Epithelial cell of esophagus (primary cell): ENCODE measurements at regions not wholly inside any gene's neighbourhood (a gene's known extent, or its start where the extent isn't known, plus 50 kb on each side); places are given as distances from the start of the nearest gene placed in this dataset.

ENCODE experiments used
- DNase-seq: peaks from one replicate; pipeline ENCODE4 v3.0.0; 2010; ENCODE audit warnings: low read depth
- H3K4me3 ChIP-seq: 2 replicates; pipeline ENCODE4 v1.5.1; 2011; ENCODE audit warnings: mild to moderate bottlenecking, low read length, control low read depth
- CTCF ChIP-seq: IDR thresholded peaks from 2 replicates; pipeline ENCODE4 v1.5.1; 2011; ENCODE audit warnings: low read depth, mild to moderate bottlenecking, low read length, control low read depth, inconsistent platforms; ENCODE audit not compliant: insufficient read depth; ENCODE audit errors: missing control alignments

DNA sequence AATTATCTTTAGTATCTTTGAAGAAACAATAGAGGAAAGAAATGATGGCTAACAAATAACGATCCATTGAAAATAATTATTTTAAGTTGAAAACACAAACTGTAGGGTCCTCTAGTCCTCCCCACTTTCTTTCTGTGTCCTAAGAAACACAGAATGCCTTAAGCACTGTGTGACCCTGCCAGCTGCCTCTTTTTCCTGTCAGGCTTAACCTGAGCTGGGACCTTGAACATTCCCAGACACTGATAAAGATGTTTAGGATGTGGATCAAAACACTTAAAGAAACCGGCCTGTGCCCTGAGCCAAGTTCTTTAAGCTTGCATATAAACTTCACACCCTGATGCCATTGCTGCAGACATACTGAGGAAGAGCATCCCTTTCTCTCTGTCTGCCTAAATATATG, 755.4 kb upstream of the VRK2 start:
- TF ChIP-seq CTCF = no peak
- DNase-seq = no peak
- no peak overlapping the region for H3K4me3 ChIP-seq

DNA sequence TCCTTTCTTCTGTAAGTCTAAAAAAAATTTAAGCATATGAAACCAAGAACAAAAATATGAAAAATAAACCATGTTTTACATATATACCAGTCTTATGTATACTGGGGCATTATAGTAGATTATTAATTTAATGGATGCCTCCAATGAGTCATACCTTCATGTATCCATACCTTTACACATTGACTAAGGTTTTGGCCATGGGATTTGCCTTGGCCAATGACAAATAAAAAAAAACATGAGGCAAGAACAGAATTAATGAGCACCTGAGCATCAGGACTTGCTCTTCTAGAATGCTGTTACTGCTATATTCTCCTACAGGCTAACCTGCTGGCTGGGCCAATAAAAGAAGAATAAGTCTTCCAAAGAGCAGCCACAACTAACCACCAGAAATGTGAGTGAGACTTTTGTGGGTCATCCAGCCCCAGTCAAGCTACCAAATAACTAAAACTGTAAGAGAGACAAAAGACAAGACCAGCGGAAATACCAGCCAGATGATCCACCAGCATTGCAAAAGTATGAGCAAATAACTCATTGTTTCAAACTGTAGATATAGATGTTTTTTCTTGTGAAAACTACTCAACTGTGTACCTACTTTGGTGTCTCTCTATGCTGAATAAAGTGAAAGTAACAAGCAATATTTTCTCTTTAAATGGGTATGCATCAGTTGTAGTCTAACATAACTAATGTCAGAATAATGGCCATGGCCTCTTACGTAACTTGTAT, 749.6 kb upstream of the VRK2 start:
- no peak overlapping the region for H3K4me3 ChIP-seq
- TF ChIP-seq CTCF = no peak
- peak; percentile 24 for DNase-seq

DNA sequence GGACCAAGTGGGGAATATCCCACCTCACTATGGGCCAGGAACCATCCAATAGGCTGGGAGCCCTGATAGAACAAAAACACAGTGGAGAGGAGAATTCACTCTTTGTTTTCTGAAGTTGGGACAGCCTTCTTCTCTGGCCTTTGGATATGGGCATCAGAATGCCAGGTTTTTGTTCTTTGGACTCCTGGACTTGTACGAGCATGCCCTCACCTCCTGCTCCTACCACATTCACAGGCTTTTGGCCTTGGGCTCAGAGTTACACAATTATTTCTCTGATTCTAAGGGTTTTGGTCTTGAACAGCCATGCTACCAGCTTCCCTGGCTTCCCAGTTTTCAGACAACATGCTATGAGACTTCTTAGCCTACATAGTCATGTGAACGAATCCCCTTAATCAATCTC, 732.9 kb upstream of the VRK2 start:
- TF ChIP-seq CTCF = no peak
- DNase-seq = peak; percentile 72
- H3K4me3 ChIP-seq = no peak overlapping the region

DNA sequence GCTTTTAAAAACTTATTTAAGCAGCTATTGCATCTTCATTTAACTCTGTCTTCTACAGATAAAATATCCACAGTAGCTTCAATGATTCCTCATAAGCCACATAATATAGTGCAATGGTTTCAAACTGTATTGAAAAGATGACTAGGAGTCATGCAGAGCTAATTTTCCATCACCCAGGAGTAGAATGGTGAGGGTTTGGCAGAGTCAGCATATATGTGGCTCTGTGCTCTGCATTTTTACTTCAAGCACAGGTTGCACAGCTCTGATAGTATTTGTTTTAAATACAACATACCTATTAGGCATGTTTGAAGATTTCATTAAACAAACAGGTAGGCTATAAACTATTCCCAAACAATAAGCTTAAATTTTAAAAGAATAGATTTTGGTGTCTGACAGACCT, 731.9 kb upstream of the VRK2 start:
- TF ChIP-seq CTCF = no peak
- DNase-seq = no peak
- no peak overlapping the region for H3K4me3 ChIP-seq

- TF ChIP-seq CTCF = no peak
- H3K4me3 ChIP-seq = no peak overlapping the region
- DNase-seq = peak; percentile 57
Measured at GRCh38 chr2:57330447-57330846, 716.2 kb upstream of the VRK2 start.

DNA sequence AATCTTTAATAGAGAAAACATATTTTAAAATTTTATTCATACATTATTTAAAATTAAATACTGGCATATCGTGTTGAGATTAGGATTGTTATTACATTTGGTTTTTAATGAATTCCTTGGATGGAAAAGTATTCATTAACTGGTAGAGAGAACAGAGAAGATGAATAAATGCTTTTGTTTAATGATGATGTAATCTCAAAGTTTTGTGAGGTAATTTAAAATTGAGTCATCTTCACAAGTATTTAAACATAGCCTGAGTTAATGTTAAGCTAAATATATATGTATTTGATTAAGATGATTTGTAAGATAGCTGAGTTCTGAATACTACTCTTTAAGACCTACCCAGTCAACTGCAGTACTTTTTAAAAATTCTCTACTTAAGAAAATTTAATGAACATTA, 713.4 kb upstream of the VRK2 start:
- TF ChIP-seq CTCF = no peak
- H3K4me3 ChIP-seq = no peak overlapping the region
- peak; percentile 31 for DNase-seq

DNA sequence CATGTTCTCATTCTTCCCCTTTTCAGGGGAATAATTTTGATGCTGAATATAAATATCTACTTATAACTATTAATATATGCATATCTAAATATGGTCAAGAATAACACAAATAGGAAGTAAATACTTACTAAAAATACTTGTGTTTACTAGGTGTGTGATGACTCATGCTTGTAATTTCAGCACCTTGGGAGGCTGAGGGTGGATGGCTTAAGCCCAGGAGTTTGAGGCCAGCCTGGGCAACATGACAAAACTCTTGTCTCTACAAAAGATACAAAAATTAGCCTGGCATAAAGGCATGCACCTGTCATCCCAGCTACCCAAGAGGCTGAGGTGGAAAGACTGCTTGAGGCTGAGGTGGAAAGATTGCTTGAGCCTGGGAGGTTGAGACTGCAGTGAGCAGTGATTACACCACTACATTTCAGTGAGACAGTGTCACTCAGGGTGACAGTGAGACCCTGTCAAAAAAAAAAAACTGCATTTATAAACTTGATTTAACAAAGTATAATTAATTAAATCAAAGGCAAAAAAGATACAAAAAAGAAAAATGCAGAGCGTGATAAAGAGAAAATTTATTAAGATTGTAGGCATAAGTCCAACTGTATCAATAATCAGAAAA, 703.1 kb upstream of the VRK2 start:
- no peak for TF ChIP-seq CTCF
- DNase-seq = peak; percentile 41
- no peak overlapping the region for H3K4me3 ChIP-seq
